IMR-90 (cell line): ENCODE measurements at regions not wholly inside any gene's neighbourhood (a gene's known extent, or its start where the extent isn't known, plus 50 kb on each side); places are given as distances from the start of the nearest gene placed in this dataset.
A peak's percentile ranks its signal among the peaks of the same experiment; 100 is the strongest.

Experiments
- ATAC-seq: fragments of 200-7000 bp; cut with Tn5 transposase; 2 replicates; pipeline ENCODE4 v1.9.1; 2020; ENCODE audit warnings: low read depth, mild to moderate bottlenecking, moderate library complexity
- BruUV-seq: library from RNA; stranded (reverse); fragments of 400-500 nt; replicated peaks from 2 replicates; lab custom pipeline; 2021; lab: Mats Ljungman, UMichigan
- CTCF ChIA-PET: fragments of 300-600 bp; formaldehyde crosslinking; extraction: SDS; loops from one replicate; lab custom pipeline; 2021; ENCODE audit warnings: antibody characterized with exemption; lab: Yijun Ruan, JAX
- POLR2A ChIA-PET: fragments of 300-600 bp; sonication (Branson Sonifier 250); formaldehyde crosslinking; loops from one replicate; lab custom pipeline; 2022; ENCODE audit warnings: antibody characterized with exemption; ENCODE audit not compliant: unreplicated experiment; lab: Charles Lee
- DNase-seq: peaks from one replicate; pipeline ENCODE4 v3.0.0; 2013
- H2AFZ ChIP-seq: replicated peaks from 2 replicates; pipeline ENCODE3; 2013; ENCODE audit warnings: low read length, mild to moderate bottlenecking; ENCODE audit not compliant: poor library complexity
- H2AK5ac ChIP-seq: 2 replicates; pipeline ENCODE4 v1.6.1; 2013; ENCODE audit warnings: low read depth, low read length, inconsistent platforms
- H2AK9ac ChIP-seq: replicated peaks from 2 replicates; pipeline ENCODE3; 2013; ENCODE audit warnings: mild to moderate bottlenecking, low read depth, low read length, moderate library complexity; ENCODE audit not compliant: poor library complexity
- H2BK120ac ChIP-seq: 2 replicates; pipeline ENCODE4 v1.6.1; 2013; ENCODE audit warnings: low read depth, low read length, inconsistent platforms
- H2BK15ac ChIP-seq: 3 replicates; pipeline ENCODE4 v1.6.1; 2013; ENCODE audit warnings: low read depth, low read length, inconsistent platforms
- H2BK20ac ChIP-seq: 2 replicates; pipeline ENCODE4 v1.6.1; 2013; ENCODE audit warnings: low read depth, mild to moderate bottlenecking, inconsistent platforms, low read length, moderate library complexity
- H2BK5ac ChIP-seq: 2 replicates; pipeline ENCODE4 v1.6.1; 2013; ENCODE audit warnings: mild to moderate bottlenecking, low read depth, low read length, inconsistent platforms; ENCODE audit not compliant: poor library complexity, severe bottlenecking
- H3K14ac ChIP-seq: replicated peaks from 2 replicates; pipeline ENCODE4 v1.6.1; 2013; ENCODE audit warnings: low read depth, low read length, inconsistent platforms
- H3K18ac ChIP-seq: 2 replicates; pipeline ENCODE4 v1.6.1; 2013; ENCODE audit warnings: low read depth, low read length, control low read depth
- H3K23ac ChIP-seq: 2 replicates; pipeline ENCODE4 v1.6.1; 2013; ENCODE audit warnings: low read depth, low read length, inconsistent platforms
- H3K27ac ChIP-seq: 2 replicates; pipeline ENCODE4 v1.5.1; 2013; ENCODE audit warnings: mild to moderate bottlenecking, control low read depth, low read length; ENCODE audit not compliant: insufficient read depth
- H3K27me3 ChIP-seq: 2 replicates; pipeline ENCODE4 v1.6.1; 2013; ENCODE audit warnings: low read length; ENCODE audit not compliant: control insufficient read depth, insufficient read depth
- H3K36me3 ChIP-seq: 2 replicates; pipeline ENCODE4 v1.6.1; 2013; ENCODE audit warnings: low read length, mixed read lengths; ENCODE audit not compliant: control insufficient read depth, insufficient read depth
- H3K4ac ChIP-seq: 2 replicates; pipeline ENCODE4 v1.6.1; 2013; ENCODE audit warnings: low read depth, low read length, inconsistent platforms
- H3K4me1 ChIP-seq: 2 replicates; pipeline ENCODE4 v1.6.1; 2013; ENCODE audit warnings: low read length, mixed read lengths; ENCODE audit not compliant: control insufficient read depth, insufficient read depth
- H3K4me2 ChIP-seq: 2 replicates; pipeline ENCODE4 v1.6.1; 2013; ENCODE audit warnings: low read depth, mild to moderate bottlenecking, control low read depth, low read length, moderate library complexity
- H3K4me3 ChIP-seq: 2 replicates; pipeline ENCODE4 v1.5.1; 2013; ENCODE audit warnings: low read depth, mild to moderate bottlenecking, control low read depth, low read length, moderate library complexity; ENCODE audit not compliant: insufficient read depth
- H3K56ac ChIP-seq: 2 replicates; pipeline ENCODE4 v1.6.1; 2013; ENCODE audit warnings: low read length, inconsistent platforms; ENCODE audit not compliant: insufficient read depth; ENCODE audit errors: extremely low read depth
- H3K79me1 ChIP-seq, 2 experiments: 2 replicates each; pipeline ENCODE4 v1.6.1; 2013; ENCODE audit warnings: low read length in 2 of 2, inconsistent platforms in 1 of 2, low read depth in 1 of 2
- H3K9ac ChIP-seq: 2 replicates; pipeline ENCODE4 v1.6.1; 2013; ENCODE audit warnings: low read depth, low read length, control low read depth
- H3K9me1 ChIP-seq: 2 replicates; pipeline ENCODE4 v1.6.1; 2013; ENCODE audit warnings: low read length, inconsistent platforms; ENCODE audit not compliant: insufficient read depth
- H3K9me3 ChIP-seq: 2 replicates; pipeline ENCODE4 v1.6.1; 2013; ENCODE audit warnings: low read length; ENCODE audit not compliant: control insufficient read depth, insufficient read depth
- H4K20me1 ChIP-seq: 2 replicates; pipeline ENCODE4 v1.6.1; 2013; ENCODE audit warnings: low read length, inconsistent platforms; ENCODE audit not compliant: insufficient read depth
- H4K5ac ChIP-seq: 2 replicates; pipeline ENCODE4 v1.6.1; 2013; ENCODE audit warnings: mild to moderate bottlenecking, low read depth, low read length, control low read depth
- H4K8ac ChIP-seq, 2 experiments: 2 replicates each; pipeline ENCODE4 v1.6.1; 2013; ENCODE audit warnings: low read depth in 2 of 2, low read length in 2 of 2, control low read depth in 1 of 2, inconsistent platforms in 1 of 2
- H4K91ac ChIP-seq: 2 replicates; pipeline ENCODE4 v1.6.1; 2013; ENCODE audit warnings: low read depth, low read length, inconsistent platforms; ENCODE audit not compliant: insufficient read depth
- POLR2A ChIP-seq: IDR thresholded peaks from 2 replicates; pipeline ENCODE4 v1.6.1; 2012; ENCODE audit warnings: mild to moderate bottlenecking, low read depth, low read length
- USF2 ChIP-seq: fragments of 150-350 bp; IDR thresholded peaks from 2 replicates; pipeline ENCODE4 v1.6.1; 2017; ENCODE audit warnings: mild to moderate bottlenecking, antibody characterized with exemption, low read length, low read depth
- WGBS, 2 experiments: methylation state at CpG; one replicate each; pipeline versions ENCODE4 v1.1.5 to v1.1.7; 2013; ENCODE audit warnings: missing lambda C conversion rate in 2 of 2; ENCODE audit not compliant: insufficient read length in 1 of 2; ENCODE audit errors: extremely low coverage in 2 of 2; 5-methylcytosine and 5-hydroxymethylcytosine counted together
- dilution Hi-C: fragments of 300-500 bp; cut with HindIII; formaldehyde crosslinking; loops from one replicate; pipeline ENCODE4 v1.14.3; 2018; ENCODE audit warnings: low sequenced_read_pairs; ENCODE audit not compliant: unreplicated experiment
- in situ Hi-C: fragments of 300-500 bp; cut with MboI; formaldehyde crosslinking; loops from 3 replicates; pipeline ENCODE4 v1.14.3; 2019; ENCODE audit warnings: low sequenced_read_pairs, inconsistent platforms, mixed read lengths
- intact Hi-C: fragments of 100-400 bp; cut with micrococcal nuclease; formaldehyde crosslinking; loops from 2 replicates; pipeline ENCODE4 v1.10.0; 2022
- TF ChIP-seq, protein P1 (sequence below): fragments of 150-350 bp; IDR thresholded peaks from 2 replicates; pipeline ENCODE4 v1.6.1; 2016; ENCODE audit warnings: low read depth, mild to moderate bottlenecking, low read length, moderate library complexity, borderline replicate concordance

DNA sequence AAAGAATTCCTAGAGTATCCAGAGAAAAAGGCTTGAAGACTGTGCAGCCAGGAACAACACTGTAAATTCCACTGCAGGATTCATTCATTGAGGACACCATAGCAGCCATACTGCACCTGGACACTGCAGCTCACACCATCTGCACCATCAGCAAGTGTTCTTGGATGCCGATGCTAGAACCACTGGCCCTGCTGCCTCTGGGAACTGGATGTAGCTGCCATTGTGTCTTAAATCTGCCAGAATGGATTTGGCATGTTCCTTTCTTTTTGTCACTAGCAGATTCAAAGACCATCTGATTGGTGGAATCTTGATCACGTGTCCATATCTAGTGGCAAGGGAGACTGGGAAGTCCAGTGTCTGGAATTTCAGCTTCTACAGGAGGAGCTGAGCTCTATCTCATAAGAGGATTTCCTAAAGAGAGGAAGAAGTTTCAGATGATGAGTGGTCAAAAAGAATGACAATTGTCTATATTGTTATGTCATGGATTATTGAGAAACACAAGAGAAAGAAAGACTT, 278.3 kb upstream of the ANKRD55 start:
- CTCF ChIA-PET, result no interaction called here
- in situ Hi-C loops, result no loop called here
- no TSS peak for BruUV-seq

More for the DNA sequence above, 278.3 kb upstream of the ANKRD55 start:
- Histone ChIP-seq H4K20me1 (no peaks in the 10 kb centered on the region), H3K4me1 (peaks cover 4% of the 10 kb centered on the region; the same call in 1 of the 2 replicates), H3K4me2 (no peak overlapping the region), H3K79me1 (no peaks in the 10 kb centered on the region), H2BK120ac (no peak overlapping the region), H3K9me1 (peaks cover 7% of the 10 kb centered on the region; the same call in 1 of the 2 replicates), H3K9ac (no peak overlapping the region), H3K56ac (no peak overlapping the region), H4K5ac (no peak overlapping the region), H2AK9ac (no peak overlapping the region), H3K36me3 (no peaks in the 10 kb centered on the region), H4K91ac (no peak overlapping the region), H3K4ac (no peak overlapping the region), H4K8ac (no peak overlapping the region), H2BK15ac (no peak overlapping the region), H3K9me3 (no peaks in the 10 kb centered on the region), H3K27ac (no peak overlapping the region), H2AK5ac (no peak overlapping the region), H3K18ac (no peak overlapping the region), H2BK5ac (no peak overlapping the region), H3K14ac (0 out of 2 replicates have a peak overlapping the region, but pooled peaks have one; percentile 16), H2BK20ac (no peak overlapping the region), H3K4me3 (no peak overlapping the region), H3K23ac (no peak overlapping the region), H2AFZ (no peak overlapping the region), H3K27me3 (no peaks in the 10 kb centered on the region)
- POLR2A ChIA-PET, result no interaction called here
- no CpG with 5 or more reads among the region's 2 CpGs for WGBS, 2 experiments
- intact Hi-C loops (no loop called here), dilution Hi-C loops (no loop called here)
- no peak for ATAC-seq
- TF ChIP-seq POLR2A (no peak), USF2 (no peak)
- TF ChIP-seq, protein P1, sequence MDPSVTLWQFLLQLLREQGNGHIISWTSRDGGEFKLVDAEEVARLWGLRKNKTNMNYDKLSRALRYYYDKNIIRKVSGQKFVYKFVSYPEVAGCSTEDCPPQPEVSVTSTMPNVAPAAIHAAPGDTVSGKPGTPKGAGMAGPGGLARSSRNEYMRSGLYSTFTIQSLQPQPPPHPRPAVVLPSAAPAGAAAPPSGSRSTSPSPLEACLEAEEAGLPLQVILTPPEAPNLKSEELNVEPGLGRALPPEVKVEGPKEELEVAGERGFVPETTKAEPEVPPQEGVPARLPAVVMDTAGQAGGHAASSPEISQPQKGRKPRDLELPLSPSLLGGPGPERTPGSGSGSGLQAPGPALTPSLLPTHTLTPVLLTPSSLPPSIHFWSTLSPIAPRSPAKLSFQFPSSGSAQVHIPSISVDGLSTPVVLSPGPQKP, result no peak
- no peak for DNase-seq
